HG03064 (cell line): ENCODE measurements at regions not wholly inside any gene's neighbourhood (a gene's known extent, or its start where the extent isn't known, plus 50 kb on each side); places are given as distances from the start of the nearest gene placed in this dataset.
A peak's percentile ranks its signal among the peaks of the same experiment; 100 is the strongest.

Experiments
- ATAC-seq: cut with Tn5 transposase; IDR thresholded peaks from one replicate; pipeline ENCODE4 v1.9.1; 2021; ENCODE audit warnings: low read depth; ENCODE audit not compliant: unreplicated experiment

- ATAC-seq, result no peak
Observed at GRCh38 chr6:106918115-106918514, 56.4 kb downstream of the CD24 start.

DNA sequence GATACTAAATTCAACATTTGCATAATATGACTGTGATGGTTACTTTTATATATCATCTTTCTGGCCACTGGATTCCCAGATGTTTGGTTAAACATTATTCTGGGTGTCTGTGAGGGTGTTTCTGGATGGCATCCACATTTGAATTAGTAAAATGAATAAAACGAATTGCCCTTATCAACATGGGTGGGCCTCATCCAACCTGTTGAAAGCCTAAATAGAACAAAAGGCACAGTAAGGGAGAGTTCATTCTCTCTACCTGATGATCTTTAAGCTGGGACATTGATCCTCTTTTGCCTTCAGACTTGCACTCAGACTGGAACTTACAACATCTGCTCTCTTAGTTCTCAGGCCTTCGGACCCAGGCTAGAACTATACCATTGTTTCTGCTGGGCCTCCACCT is 57.6 kb downstream of the CD24 start:
- no peak for ATAC-seq

- peak; percentile 87 for ATAC-seq
Observed at GRCh38 chr6:106913676-106914280, 60.8 kb downstream of the CD24 start.

GRCh38 chr6:106913111-106913510 is 61.4 kb downstream of the CD24 start:
- no peak for ATAC-seq

GRCh38 chr6:106912091-106912490 is 62.4 kb downstream of the CD24 start:
- no peak for ATAC-seq

GRCh38 chr6:106910999-106911949 is 63.3 kb downstream of the CD24 start:
- ATAC-seq, result no peak

- no peak for ATAC-seq
Observed at GRCh38 chr6:106908386-106908840, 66.1 kb downstream of the CD24 start.

GRCh38 chr6:106907754-106908153 is 66.8 kb downstream of the CD24 start:
- ATAC-seq, result no peak

GRCh38 chr6:106906232-106906631 is 68.3 kb downstream of the CD24 start:
- ATAC-seq, result no peak

- ATAC-seq, result no peak
Observed at GRCh38 chr6:106903299-106903698, 71.2 kb downstream of the CD24 start.

DNA sequence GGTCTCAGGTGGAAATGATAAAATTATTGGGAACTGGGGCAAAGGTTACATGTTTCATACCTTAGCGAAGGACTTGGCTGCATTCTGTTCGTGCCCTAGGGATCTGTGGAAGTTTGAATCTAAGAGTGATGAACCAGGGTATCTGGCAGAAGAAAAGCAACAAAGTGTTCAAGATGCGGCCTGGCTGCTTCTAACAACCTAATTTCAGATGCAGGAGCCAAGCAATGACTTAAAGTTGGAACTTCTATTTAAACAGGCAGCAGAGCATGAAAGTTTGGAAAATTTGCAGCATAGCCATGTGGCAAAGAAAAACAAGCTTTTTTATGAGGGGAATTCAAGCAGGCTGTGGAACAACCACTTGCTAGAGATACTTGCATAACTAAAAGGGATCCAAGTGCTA is 73.5 kb downstream of the CD24 start:
- ATAC-seq, result no peak

DNA sequence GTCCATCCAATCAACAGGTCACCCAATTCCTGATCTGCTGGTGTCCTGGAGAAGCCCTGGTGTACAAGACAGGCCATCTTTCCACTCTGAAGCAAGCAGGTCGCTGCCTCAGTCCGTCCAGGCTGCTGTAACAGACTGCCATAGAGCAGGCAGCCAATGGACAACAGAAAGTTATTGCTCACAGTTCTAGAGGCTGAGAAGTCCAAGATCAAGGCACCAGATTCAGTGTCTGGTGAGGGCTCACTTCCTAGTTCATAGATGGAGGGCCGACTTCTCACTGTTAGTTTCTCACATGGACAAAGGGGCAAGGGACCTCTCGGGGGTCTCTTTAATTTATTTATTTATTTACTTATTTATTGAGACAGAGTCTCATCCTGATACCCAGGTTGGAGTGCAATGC is 74.8 kb downstream of the CD24 start:
- ATAC-seq, result no peak

DNA sequence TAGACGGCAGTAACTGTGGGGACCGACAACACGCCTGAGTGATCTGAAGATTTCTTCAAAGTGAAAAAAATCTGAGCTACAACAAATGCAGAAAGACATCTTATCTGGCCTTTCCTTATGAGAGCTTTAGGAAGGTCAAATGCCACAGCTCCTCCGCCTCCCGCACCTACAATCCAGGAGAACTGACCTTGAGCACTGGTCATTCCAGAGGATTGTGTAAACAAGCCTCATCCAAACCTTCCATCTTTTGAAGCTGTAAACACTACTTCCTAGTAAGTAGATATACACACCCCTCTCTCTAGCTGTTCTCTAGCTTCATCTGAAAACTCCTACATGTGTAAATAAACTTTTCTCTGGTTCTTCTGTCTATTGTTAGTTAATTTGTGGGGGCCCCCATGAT is 76.9 kb downstream of the CD24 start:
- no peak for ATAC-seq

DNA sequence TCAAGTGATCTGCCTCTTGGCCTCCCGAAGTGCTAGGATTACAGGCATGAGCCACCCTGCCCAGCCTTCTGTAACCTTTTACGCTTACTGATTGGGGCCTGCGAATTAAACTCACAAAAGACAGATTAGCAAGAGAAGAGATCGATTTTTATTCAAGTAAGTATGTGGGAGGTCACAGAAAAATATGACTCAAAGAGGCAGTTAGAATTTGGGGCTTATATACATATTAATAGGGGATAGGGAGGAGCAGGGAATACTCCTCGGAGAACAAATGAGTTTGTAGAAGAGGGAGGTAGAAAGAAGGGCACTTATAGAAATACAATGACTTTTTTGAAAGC is 78.9 kb downstream of the CD24 start:
- no peak for ATAC-seq

GRCh38 chr6:106894978-106895702 is 79.4 kb downstream of the CD24 start:
- ATAC-seq, result no peak

- no peak for ATAC-seq
Observed at GRCh38 chr6:106892186-106892585, 82.3 kb downstream of the CD24 start.

- ATAC-seq, result no peak
Observed at GRCh38 chr6:106890447-106890846, 84.1 kb downstream of the CD24 start.

DNA sequence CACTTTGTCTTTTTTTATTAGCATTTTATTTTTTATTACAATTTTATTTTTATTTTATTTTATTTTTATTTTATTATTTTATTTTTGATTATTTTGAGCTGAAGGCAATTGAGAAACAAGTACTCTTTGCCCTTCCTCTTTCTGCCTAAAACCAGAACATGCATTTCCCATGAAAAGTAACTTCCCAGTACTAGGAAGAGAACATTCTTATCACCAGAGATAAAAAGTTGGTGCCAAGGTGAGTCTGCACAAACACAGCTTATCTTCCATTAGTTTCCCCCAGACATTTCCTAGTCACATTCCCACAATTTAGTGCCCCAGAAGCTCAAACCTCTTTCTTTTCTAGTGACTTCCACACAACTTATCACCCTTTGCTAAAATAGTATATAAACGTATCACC is 84.8 kb downstream of the CD24 start:
- ATAC-seq, result no peak

DNA sequence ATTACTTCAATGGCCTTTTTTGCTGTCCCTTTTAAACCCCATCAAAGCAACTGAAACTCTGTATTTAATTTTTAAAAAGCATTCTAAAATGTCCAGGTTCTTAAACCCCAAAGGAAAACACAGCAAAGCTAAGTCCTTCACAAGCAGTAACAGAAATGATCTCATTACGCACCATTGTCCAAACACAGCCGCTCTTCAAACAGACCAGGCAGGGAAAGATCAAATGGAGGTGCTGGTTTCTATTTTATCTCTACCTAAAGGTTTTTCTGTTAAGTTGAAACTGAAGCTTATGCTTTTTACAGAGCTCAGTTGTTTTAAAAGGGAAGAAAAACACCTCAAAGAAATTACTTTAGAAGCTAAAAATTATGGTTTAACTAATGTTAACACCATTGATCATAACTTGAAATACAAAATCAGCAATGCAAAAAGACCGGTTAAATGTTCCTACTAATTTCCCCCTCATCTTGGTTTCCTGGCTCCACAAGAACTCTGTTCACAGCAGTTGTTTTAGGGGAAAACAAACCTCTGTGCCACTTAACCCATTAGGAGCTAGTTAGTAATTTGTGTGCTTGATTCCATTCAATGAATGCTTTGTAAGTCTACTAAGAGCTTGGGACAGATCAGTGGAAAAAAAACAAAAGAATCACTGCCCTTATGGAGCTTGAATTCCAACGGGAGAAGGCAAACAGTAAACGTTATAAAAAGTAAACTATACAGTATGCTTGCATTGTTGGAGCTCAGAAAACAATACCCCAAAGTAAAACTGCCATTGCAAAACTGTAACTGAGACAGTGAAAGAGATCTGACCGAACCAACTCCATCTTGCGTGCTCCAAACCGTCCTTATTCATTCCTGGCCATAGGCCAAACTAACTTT is 87.4 kb downstream of the CD24 start:
- no peak for ATAC-seq

- ATAC-seq, result no peak
Observed at GRCh38 chr6:106886081-106886843, 88.3 kb downstream of the CD24 start.
